Stromal cell of bone marrow (primary cell): ENCODE measurements at regions not wholly inside any gene's neighbourhood (a gene's known extent, or its start where the extent isn't known, plus 50 kb on each side); places are given as distances from the start of the nearest gene placed in this dataset.
"Not testable (repeated sequence)": the region's sequence is repeated elsewhere in the genome, so short reads cannot be mapped to it uniquely, and the experiment has no call there.

Experiments
- DNase-seq: peaks from one replicate; pipeline ENCODE4 v3.0.0-alpha.2; 2012; ENCODE audit warnings: low read depth

- DNase-seq = no peak
Measured at GRCh38 chr18:42328931-42329330, 373.9 kb downstream of the PIK3C3 start.

DNA sequence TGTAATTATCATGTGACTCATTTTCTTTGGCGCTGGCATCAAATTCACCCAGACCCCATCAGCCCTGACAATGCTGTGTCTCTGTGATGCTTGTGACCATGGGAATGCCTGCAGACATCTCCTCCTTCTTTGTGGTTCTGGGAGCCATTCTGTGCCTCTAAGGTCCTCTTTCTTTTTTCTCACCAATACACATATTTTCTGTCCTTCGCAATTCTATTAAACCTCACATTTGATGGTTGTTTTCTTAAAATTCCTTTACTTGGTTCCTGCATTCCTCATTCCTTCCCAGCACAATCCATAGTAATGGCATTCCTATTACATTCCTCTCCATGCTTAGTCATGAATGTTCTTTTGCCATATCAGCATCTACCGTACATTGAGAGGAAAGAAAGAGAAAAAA is 375.3 kb downstream of the PIK3C3 start:
- DNase-seq = no peak

- DNase-seq = no peak
Measured at GRCh38 chr18:42333558-42333957, 378.5 kb downstream of the PIK3C3 start.

GRCh38 chr18:42334931-42335330 is 379.9 kb downstream of the PIK3C3 start:
- DNase-seq = no peak

GRCh38 chr18:42336139-42336538 is 381.1 kb downstream of the PIK3C3 start:
- DNase-seq = no peak

GRCh38 chr18:42337337-42337736 is 382.3 kb downstream of the PIK3C3 start:
- DNase-seq = not testable (repeated sequence)

GRCh38 chr18:42338683-42339082 is 383.6 kb downstream of the PIK3C3 start:
- no peak for DNase-seq

- no peak for DNase-seq
Measured at GRCh38 chr18:42339372-42339771, 384.3 kb downstream of the PIK3C3 start.

GRCh38 chr18:42340423-42341009 is 385.5 kb downstream of the PIK3C3 start:
- DNase-seq = no peak

DNA sequence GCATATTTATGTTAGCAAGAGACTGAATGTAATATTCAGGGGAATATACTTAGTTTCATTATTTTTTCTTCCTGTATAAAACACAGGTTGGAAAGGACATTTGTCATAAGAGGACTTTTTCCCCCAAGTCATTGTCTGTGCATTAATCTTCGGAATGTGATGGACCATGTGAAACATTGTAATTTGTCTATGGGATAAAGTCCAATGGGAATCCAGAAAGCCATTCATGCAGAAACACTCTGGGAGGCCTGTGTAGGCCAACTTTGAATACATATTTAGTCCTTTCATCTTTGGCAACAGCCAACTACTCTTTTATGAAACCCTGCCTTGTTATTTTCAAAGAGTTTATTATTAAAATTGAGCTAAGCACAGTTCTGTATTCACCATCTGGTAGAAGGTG is 386.4 kb downstream of the PIK3C3 start:
- DNase-seq = no peak

DNA sequence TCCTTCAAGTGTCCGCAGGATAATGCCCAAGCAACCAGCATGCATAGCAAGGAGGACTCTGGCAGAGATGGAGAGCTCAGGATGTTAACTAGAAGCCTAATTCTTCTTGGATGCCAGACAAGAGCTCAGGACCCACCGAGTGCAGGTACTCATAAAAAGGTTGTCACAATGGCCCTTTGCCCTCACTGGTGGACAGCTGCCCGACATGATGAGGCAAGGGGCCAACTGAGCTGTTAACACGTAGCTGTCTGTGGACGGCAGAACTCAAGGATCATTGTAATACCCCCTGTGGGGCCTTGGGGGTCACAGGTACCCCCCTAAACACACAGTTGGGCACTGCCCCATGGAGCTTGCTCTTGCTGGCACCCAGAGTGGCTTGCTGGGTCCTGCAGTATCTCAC is 393.7 kb downstream of the PIK3C3 start:
- no peak for DNase-seq

DNA sequence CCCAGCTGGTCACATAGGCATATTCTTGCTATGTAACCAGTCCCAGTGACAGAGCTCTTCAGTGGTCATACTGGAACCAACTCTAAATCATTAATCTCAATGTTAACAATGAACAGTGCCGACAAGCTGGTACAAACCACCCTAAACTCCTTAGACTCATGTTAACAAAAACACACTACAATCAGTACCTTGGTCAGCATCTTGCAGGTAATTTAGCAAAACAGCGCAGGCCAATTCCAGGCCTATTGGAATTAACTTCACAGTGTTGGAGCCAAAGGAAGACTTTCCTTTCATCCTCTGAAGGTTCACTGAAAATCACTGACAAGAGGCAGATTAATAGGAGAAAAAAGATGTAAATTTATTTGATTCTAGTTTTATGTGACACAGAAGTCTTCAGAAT is 396.4 kb downstream of the PIK3C3 start:
- no peak for DNase-seq

GRCh38 chr18:42360716-42361115 is 405.7 kb downstream of the PIK3C3 start:
- DNase-seq = no peak

DNA sequence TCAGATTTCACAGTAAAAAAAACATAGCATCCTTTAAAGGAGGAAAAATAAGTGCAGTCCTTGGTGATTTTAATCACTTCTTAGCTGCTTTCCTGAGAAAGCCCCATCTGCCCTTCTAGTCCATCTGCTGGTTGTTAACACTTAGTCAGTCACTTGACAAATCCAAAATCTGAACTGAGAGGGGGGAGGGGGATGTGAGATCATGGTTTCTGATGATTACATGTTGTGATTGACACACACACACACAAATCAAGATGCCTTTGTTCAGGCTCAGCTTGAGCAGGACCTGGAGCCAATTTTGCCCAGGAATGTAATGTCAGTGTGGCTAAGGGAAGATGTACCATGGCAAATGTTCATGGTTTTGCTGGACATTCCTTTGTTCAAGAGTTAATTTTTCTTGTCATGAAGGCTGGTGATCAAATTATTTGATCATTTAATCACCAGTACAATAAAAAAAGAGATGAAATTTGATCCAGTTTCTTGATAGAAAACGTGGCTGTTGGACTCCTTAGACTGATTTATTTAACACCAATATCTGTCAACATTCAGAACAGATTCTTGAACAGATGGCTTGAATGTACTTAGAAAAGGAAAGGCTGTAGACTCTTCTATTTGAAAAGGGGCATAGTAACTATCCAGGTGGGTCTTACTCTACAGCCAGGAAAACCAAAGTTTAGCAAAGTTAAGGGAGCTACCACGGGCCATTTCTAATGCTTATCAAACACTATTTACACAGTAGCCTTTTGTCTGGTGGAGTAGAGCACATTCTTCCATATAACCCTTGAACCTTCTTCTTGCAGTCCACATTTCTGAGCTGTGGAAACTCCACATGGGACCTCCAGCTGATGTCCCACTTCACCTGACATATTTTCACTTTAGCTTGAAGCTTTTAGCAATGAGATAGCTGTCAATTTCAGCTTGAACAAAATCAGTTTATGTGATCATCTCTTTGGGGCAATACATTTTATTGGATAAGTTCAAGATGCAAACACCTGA is 408.7 kb downstream of the PIK3C3 start:
- no peak for DNase-seq

GRCh38 chr18:42364766-42365165 is 409.7 kb downstream of the PIK3C3 start:
- DNase-seq = no peak

- DNase-seq = no peak
Measured at GRCh38 chr18:42365591-42365990, 410.6 kb downstream of the PIK3C3 start.

GRCh38 chr18:42373584-42373983 is 418.6 kb downstream of the PIK3C3 start:
- DNase-seq = no peak

GRCh38 chr18:42374961-42375360 is 419.9 kb downstream of the PIK3C3 start:
- DNase-seq = no peak

GRCh38 chr18:42378854-42379253 is 423.8 kb downstream of the PIK3C3 start:
- DNase-seq = not testable (repeated sequence)

- not testable (repeated sequence) for DNase-seq
Measured at GRCh38 chr18:42381236-42381635, 426.2 kb downstream of the PIK3C3 start.

DNA sequence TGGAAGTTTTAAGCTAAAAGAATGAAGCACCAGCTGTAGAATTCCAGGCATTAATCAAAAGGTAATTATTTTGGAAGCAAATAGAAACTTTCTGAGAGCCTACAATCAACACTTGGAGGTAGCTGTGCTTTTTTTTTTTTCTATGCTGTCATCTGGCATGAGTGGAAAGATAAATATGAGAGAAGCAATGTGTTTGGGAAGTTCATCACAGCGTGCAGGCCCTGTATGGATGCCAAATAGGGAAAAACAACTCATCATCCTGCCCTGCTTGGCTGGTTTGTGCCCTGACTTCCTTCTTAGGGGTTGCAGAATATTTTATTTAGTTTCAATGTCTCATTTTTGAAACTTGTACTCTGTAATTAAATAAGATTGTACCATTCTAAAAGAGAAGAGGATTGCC is 437.4 kb downstream of the PIK3C3 start:
- peak; percentile 35 for DNase-seq

DNA sequence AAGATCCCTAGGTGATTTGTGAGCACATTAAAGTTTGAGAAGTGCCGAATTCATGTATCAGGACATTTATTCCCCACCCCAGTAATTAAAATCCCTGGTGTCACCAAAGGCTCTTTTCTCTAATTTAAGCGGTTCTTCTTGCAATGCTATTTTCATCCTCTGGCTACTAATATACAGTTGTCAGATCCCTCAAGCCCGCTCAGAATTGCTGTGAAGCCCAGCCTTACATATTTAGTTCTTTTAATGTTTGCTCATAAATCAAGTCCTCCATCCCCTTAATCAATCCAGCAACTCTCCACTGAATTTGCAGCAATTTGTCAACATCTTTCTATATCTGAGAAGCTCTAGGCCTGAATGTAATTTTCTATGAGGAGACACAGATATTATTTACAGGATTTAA is 437.9 kb downstream of the PIK3C3 start:
- DNase-seq = no peak

GRCh38 chr18:42394238-42394637 is 439.2 kb downstream of the PIK3C3 start:
- no peak for DNase-seq
